ENCODE measurements at regions not wholly inside any gene's neighbourhood (a gene's known extent, or its start where the extent isn't known, plus 50 kb on each side); places are given as distances from the start of the nearest gene placed in this dataset.
A peak's percentile ranks its signal among the peaks of the same experiment; 100 is the strongest.

GRCh38 chr2:71849111-71849510 is 298.6 kb downstream of the CYP26B1 start:
- Histone ChIP-seq H2AFZ (ENCODE audit: low read length) (no peak overlapping the region), H3K79me2 (ENCODE audit: control insufficient read depth in 1 of 2, insufficient read depth in 2 of 2, low read length in 2 of 2) (no peaks in the 10 kb centered on the region), H2BK5ac (ENCODE audit: low read depth, low read length) (no peak overlapping the region), H4K91ac (replicated peaks; ENCODE audit: insufficient read length, low read length) (no peak overlapping the region), H3K4ac (replicated peaks; ENCODE audit: insufficient read length, low read depth, low read length) (no peak overlapping the region), H3K4me1 (replicated peaks in 1 of 4; ENCODE audit: control insufficient read depth in 3 of 4, insufficient read depth in 4 of 4, low read length in 3 of 4) (no peaks in the 10 kb centered on the region; a peak in 1 of 7 replicates), H3K9ac (replicated peaks in 1 of 4; ENCODE audit: extremely low read depth in 1 of 4, low read depth in 3 of 4, low read length in 3 of 4) (no peak overlapping the region), H3K56ac (replicated peaks; ENCODE audit: insufficient read length, low read depth, low read length) (no peak overlapping the region), H4K5ac (ENCODE audit: insufficient read length, low read depth, low read length) (no peak overlapping the region), H3K9me3 (ENCODE audit: insufficient read depth in 2 of 2, low read depth in 1 of 2, low read length in 1 of 2) (no peaks in the 10 kb centered on the region), H3K4me2 (ENCODE audit: insufficient read depth in 1 of 2, low read depth in 2 of 2, low read length in 2 of 2) (no peak overlapping the region), H4K20me1 (replicated peaks in 1 of 2; ENCODE audit: control insufficient read depth in 1 of 2, insufficient read depth in 2 of 2, low read length in 2 of 2) (no peaks in the 10 kb centered on the region), H3K23me2 (ENCODE audit: low read depth, low read length) (no peaks in the 10 kb centered on the region), H3K23ac (ENCODE audit: insufficient read length) (no peak overlapping the region), H2BK20ac (ENCODE audit: low read length) (no peak overlapping the region), H3K27me3 (replicated peaks in 1 of 4; ENCODE audit: control insufficient read depth in 3 of 4, extremely low read depth in 1 of 4, insufficient read depth in 3 of 4, low read length in 3 of 4) (no peaks in the 10 kb centered on the region), H3K36me3 (ENCODE audit: control insufficient read depth in 2 of 4, insufficient read depth in 4 of 4, low read length in 3 of 4) (no peaks in the 10 kb centered on the region), H2AK5ac (ENCODE audit: low read depth, low read length) (no peak overlapping the region), H2BK120ac (replicated peaks; ENCODE audit: low read depth, low read length) (no peak overlapping the region), H3K27ac (ENCODE audit: low read depth, low read length) (no peak overlapping the region), H3K14ac (ENCODE audit: insufficient read length) (no peak overlapping the region), H2BK12ac (ENCODE audit: low read depth, low read length) (no peak overlapping the region), H4K8ac (ENCODE audit: extremely low read depth, insufficient read depth, low read length) (no peak overlapping the region), H3K18ac (ENCODE audit: extremely low read depth, low read length) (no peak overlapping the region), H3K79me1 (ENCODE audit: low read depth, low read length) (no peaks in the 10 kb centered on the region), H3K4me3 (ENCODE audit: extremely low read depth in 1 of 4, insufficient read depth in 2 of 4, low read depth in 3 of 4, low read length in 4 of 4) (no peak overlapping the region), H2BK15ac (ENCODE audit: low read length) (no peak overlapping the region)
- no peak for FAIRE-seq
- ChIA-PET POLR2A (ENCODE audit: partially characterized antibody) (interaction anchor here (0.9 kb wide), 1 partner anchor 189 kb away, joined by 3 read pairs; no protein-coding TSS in a partner anchor), CTCF (ENCODE audit: partially characterized antibody) (interaction anchor here (0.6 to 1.2 kb wide), 3 partner anchors 44 to 555 kb away, joined by 3 read pairs; no protein-coding TSS in a partner anchor)
- peak in 1 of 2 experiments; percentile 6 for DNase-seq (ENCODE audit: low read depth in 1 of 2, low spot score in 2 of 2)
- 78% methylated on average over 6 of the region's 6 CpGs; no CpG with 5 or more reads in 1 of the 2 experiments for WGBS, 2 experiments (ENCODE audit: extremely low coverage in 1 of 2, insufficient coverage in 1 of 2, insufficient read length in 1 of 2, insufficient replicate concordance in 2 of 2, low coverage in 1 of 2, low lambda C conversion rate in 2 of 2, missing lambda C conversion rate in 1 of 2)
- no peak for TF ChIP-seq TEAD4 (IDR thresholded peaks at IDR 0.05; ENCODE audit: low read depth, low read length)
- no peak for TF ChIP-seq ATF3 (IDR thresholded peaks at IDR 0.05; ENCODE audit: insufficient read depth, low read depth, low read length)
- TF ChIP-seq FOSL1 (IDR thresholded peaks at IDR 0.05; ENCODE audit: insufficient read depth, low read depth, low read length), result no peak
- no peak for TF ChIP-seq SP4 (IDR thresholded peaks at IDR 0.05; ENCODE audit: low read length)
- TF ChIP-seq SRF (IDR thresholded peaks at IDR 0.05; ENCODE audit: low read depth, low read length), result no peak
- TF ChIP-seq PHF8 (conservative IDR thresholded peaks at IDR 0.05; ENCODE audit: low read depth, low read length), result no peak
- TF ChIP-seq POU5F1 (IDR thresholded peaks at IDR 0.05; ENCODE audit: low read depth, low read length), result no peak
- TF ChIP-seq SP1 (IDR thresholded peaks at IDR 0.05; ENCODE audit: low read depth, low read length), result no peak
- no peak for TF ChIP-seq RFX5 (IDR thresholded peaks at IDR 0.05; ENCODE audit: borderline replicate concordance, low read depth, low read length)
- no peak for TF ChIP-seq CBX8 (IDR thresholded peaks at IDR 0.05; ENCODE audit: borderline replicate concordance, low read depth, low read length)
- TF ChIP-seq MAX (IDR thresholded peaks at IDR 0.05), result no peak
- TF ChIP-seq USF2 (IDR thresholded peaks at IDR 0.05; ENCODE audit: low read length), result no peak
- no peak for TF ChIP-seq SIN3A (conservative IDR thresholded peaks at IDR 0.05 in 1 of 2, IDR thresholded peaks at IDR 0.05 in 1 of 2; ENCODE audit: low read depth in 1 of 2, low read length in 2 of 2)
- TF ChIP-seq POLR2A (IDR thresholded peaks at IDR 0.05; ENCODE audit: control extremely low read depth in 1 of 2, low read depth in 2 of 2, low read length in 2 of 2), result no peak
